Fibroblast of lung (primary cell): ENCODE measurements at regions not wholly inside any gene's neighbourhood (a gene's known extent, or its start where the extent isn't known, plus 50 kb on each side); places are given as distances from the start of the nearest gene placed in this dataset.

Experiments
- DNase-seq, 2 donors: peaks; one replicate each; pipeline versions ENCODE4 v3.0.0 to v3.0.0-alpha.2; 2010; ENCODE audit warnings: low read depth in 2 of 2
- H2AFZ ChIP-seq: 2 replicates; pipeline ENCODE4 v1.5.1; 2012; ENCODE audit warnings: low read length, control low read depth, inconsistent platforms
- H3K27ac ChIP-seq: 2 replicates; pipeline ENCODE4 v1.5.1; 2011; ENCODE audit warnings: low read length, control low read depth; ENCODE audit not compliant: insufficient read depth
- H3K27me3 ChIP-seq: 2 replicates; pipeline ENCODE4 v1.5.1; 2011; ENCODE audit warnings: mild to moderate bottlenecking, low read length; ENCODE audit not compliant: control insufficient read depth, insufficient read depth
- H3K36me3 ChIP-seq: 2 replicates; pipeline ENCODE4 v1.5.1; 2011; ENCODE audit warnings: low read length; ENCODE audit not compliant: control insufficient read depth, insufficient read depth
- H3K4me1 ChIP-seq: 2 replicates; pipeline ENCODE4 v1.5.1; 2011; ENCODE audit warnings: low read length; ENCODE audit not compliant: control insufficient read depth, insufficient read depth; ENCODE audit errors: extremely low read depth
- H3K4me2 ChIP-seq: 2 replicates; pipeline ENCODE4 v1.5.1; 2011; ENCODE audit warnings: low read length, control low read depth; ENCODE audit not compliant: insufficient read depth; ENCODE audit errors: extremely low read depth
- H3K4me3 ChIP-seq, 4 experiments: fragments of 200-600 bp in 1 of 4; sonication (generic) in 1 of 4; replicated peaks in 1 of 4; 2 replicates each; pipeline ENCODE4 v1.5.1; 2011 to 2016; ENCODE audit warnings: low read length in 4 of 4, low read depth in 3 of 4, mild to moderate bottlenecking in 3 of 4, control low read depth in 2 of 4, inconsistent platforms in 1 of 4, mixed read lengths in 1 of 4; ENCODE audit not compliant: insufficient read depth in 1 of 4; ENCODE audit errors: control extremely low read depth in 1 of 4
- H3K79me2 ChIP-seq: 2 replicates; pipeline ENCODE4 v1.5.1; 2012; ENCODE audit warnings: mild to moderate bottlenecking, low read length, inconsistent platforms; ENCODE audit not compliant: control insufficient read depth, insufficient read depth
- H3K9ac ChIP-seq: 2 replicates; pipeline ENCODE4 v1.5.1; 2011; ENCODE audit warnings: mild to moderate bottlenecking, low read length, control low read depth; ENCODE audit not compliant: insufficient read depth
- H3K9me3 ChIP-seq: 2 replicates; pipeline ENCODE4 v1.5.1; 2012; ENCODE audit warnings: low read depth, low read length; ENCODE audit not compliant: control insufficient read depth, insufficient read depth
- H4K20me1 ChIP-seq: 2 replicates; pipeline ENCODE4 v1.5.1; 2011; ENCODE audit warnings: low read length; ENCODE audit not compliant: control insufficient read depth, insufficient read depth; ENCODE audit errors: extremely low read depth
- EZH2 ChIP-seq: IDR thresholded peaks from 2 replicates; pipeline ENCODE4 v1.5.1; 2012; ENCODE audit warnings: low read length, control low read depth, mild to moderate bottlenecking; ENCODE audit errors: missing control alignments
- TF ChIP-seq, protein P1 (sequence below), 2 donors: IDR thresholded peaks in 1 of 2; conservative IDR thresholded peaks in 1 of 2; 1 replicate in 1 of 2; 2 replicates in 1 of 2; pipeline ENCODE4 v1.5.1; 2011 to 2012; ENCODE audit warnings: low read length in 2 of 2, control low read depth in 1 of 2, inconsistent platforms in 1 of 2, low read depth in 1 of 2, mild to moderate bottlenecking in 1 of 2

DNA sequence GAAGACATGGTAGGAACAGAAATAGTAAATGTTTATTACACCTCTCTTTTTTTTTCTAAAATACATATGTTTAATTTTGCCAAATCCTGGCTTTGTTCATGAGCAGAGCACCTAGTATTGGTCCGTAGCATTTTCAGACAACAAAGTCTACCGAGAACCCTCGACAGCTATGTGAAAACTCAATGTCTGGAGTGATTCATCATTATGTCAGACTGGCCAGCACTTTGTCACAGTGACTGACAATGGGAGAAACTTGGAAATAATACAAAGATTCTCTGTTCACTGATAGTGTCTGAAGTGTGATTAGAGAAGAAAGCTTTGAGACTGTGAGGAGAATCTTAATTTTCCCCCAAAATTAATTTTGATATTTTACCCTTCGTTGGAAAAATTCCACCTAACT lies 143.0 kb downstream of the HNMT start:
- H3K27me3 ChIP-seq = no peaks in the 10 kb centered on the region
- no peaks in the 10 kb centered on the region for H4K20me1 ChIP-seq
- H3K9me3 ChIP-seq = no peaks in the 10 kb centered on the region
- no peak for TF ChIP-seq EZH2
- TF ChIP-seq, protein P1, sequence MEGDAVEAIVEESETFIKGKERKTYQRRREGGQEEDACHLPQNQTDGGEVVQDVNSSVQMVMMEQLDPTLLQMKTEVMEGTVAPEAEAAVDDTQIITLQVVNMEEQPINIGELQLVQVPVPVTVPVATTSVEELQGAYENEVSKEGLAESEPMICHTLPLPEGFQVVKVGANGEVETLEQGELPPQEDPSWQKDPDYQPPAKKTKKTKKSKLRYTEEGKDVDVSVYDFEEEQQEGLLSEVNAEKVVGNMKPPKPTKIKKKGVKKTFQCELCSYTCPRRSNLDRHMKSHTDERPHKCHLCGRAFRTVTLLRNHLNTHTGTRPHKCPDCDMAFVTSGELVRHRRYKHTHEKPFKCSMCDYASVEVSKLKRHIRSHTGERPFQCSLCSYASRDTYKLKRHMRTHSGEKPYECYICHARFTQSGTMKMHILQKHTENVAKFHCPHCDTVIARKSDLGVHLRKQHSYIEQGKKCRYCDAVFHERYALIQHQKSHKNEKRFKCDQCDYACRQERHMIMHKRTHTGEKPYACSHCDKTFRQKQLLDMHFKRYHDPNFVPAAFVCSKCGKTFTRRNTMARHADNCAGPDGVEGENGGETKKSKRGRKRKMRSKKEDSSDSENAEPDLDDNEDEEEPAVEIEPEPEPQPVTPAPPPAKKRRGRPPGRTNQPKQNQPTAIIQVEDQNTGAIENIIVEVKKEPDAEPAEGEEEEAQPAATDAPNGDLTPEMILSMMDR (conservative IDR thresholded peaks at IDR 0.05 in 1 of 2, IDR thresholded peaks at IDR 0.05 in 1 of 2; ENCODE audit: low read depth in 1 of 2, low read length in 2 of 2) = no peak
- no peak overlapping the region for H3K9ac ChIP-seq
- peak in 1 of 2 donors; percentile 47 for DNase-seq
- H3K27ac ChIP-seq = no peak overlapping the region
- H3K4me3 ChIP-seq = no peak overlapping the region
- no peaks in the 10 kb centered on the region for H3K36me3 ChIP-seq
- H3K4me1 ChIP-seq = no peaks in the 10 kb centered on the region
- H3K79me2 ChIP-seq = no peaks in the 10 kb centered on the region
- H2AFZ ChIP-seq = no peak overlapping the region
- H3K4me2 ChIP-seq = no peak overlapping the region

DNA sequence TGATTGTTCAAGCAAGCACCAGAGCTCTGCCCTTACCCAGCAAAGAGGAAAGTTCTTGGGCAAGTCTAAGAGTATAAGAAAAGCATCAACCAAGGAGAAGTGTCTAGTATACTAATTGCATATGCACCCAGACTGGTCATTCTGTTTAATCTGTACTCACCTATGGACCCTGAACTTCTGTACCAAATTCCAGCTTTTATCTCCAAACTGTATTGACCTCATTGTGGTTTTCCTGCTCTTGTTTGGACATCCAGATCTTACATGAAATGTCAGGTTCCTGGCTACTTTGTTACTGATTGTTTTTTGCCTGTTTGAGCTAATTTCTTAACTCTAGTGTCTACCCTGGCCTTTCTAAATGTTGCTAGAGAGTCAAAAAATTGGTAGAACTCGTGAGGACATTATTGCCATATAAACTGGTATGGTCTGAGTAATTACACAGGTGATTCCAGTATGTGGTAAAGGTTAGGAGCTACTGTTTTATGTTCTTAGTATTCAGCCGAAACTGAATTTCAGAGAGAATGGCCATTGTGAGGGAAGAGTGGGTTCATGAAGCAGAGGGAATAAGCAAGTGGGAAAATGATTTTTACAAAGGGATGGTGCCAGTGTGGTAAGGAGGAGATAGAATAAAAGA lies 146.3 kb downstream of the HNMT start:
- TF ChIP-seq EZH2 = no peak
- TF ChIP-seq, protein P1 (conservative IDR thresholded peaks at IDR 0.05 in 1 of 2, IDR thresholded peaks at IDR 0.05 in 1 of 2; ENCODE audit: low read depth in 1 of 2, low read length in 2 of 2) = no peak
- H3K4me3 ChIP-seq = no peak overlapping the region
- no peaks in the 10 kb centered on the region for H3K9me3 ChIP-seq
- H3K4me1 ChIP-seq = no peaks in the 10 kb centered on the region
- H3K27ac ChIP-seq = no peak overlapping the region
- H3K36me3 ChIP-seq = no peaks in the 10 kb centered on the region
- H3K4me2 ChIP-seq = no peak overlapping the region
- H3K9ac ChIP-seq = no peak overlapping the region
- no peaks in the 10 kb centered on the region for H3K27me3 ChIP-seq
- no peaks in the 10 kb centered on the region for H3K79me2 ChIP-seq
- DNase-seq = peak in 1 of 2 donors; percentile 55
- H2AFZ ChIP-seq = no peak overlapping the region
- H4K20me1 ChIP-seq = no peaks in the 10 kb centered on the region

DNA sequence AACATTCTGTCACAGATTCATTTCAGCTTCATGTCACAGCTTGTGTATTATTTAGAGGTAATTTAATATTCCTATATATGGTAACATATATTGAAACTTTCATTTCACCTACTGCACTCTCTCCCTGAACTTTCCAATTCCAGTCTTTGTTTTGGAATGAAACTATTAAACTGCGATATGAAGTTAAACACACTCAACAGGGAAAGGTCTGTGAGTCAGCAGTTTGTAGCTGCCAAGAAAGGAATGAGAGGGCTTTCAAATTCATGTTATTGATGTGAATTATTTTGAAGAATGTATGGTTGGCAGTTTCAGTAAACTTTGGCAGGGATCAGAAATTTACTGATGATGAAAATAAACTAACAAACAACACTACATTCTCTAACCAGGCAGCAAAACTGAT lies 148.3 kb downstream of the HNMT start:
- H3K79me2 ChIP-seq = no peaks in the 10 kb centered on the region
- DNase-seq = peak; percentile 22 to 64

More for the DNA sequence above, 148.3 kb downstream of the HNMT start:
- H4K20me1 ChIP-seq = no peaks in the 10 kb centered on the region
- H3K4me3 ChIP-seq = no peak overlapping the region
- H3K9ac ChIP-seq = no peak overlapping the region
- TF ChIP-seq, protein P1 (conservative IDR thresholded peaks at IDR 0.05 in 1 of 2, IDR thresholded peaks at IDR 0.05 in 1 of 2; ENCODE audit: low read depth in 1 of 2, low read length in 2 of 2) = no peak
- TF ChIP-seq EZH2 = no peak
- H3K27me3 ChIP-seq = no peaks in the 10 kb centered on the region
- H3K36me3 ChIP-seq = no peaks in the 10 kb centered on the region
- H2AFZ ChIP-seq = no peak overlapping the region
- H3K4me2 ChIP-seq = no peak overlapping the region
- no peaks in the 10 kb centered on the region for H3K9me3 ChIP-seq
- H3K27ac ChIP-seq = no peak overlapping the region
- no peaks in the 10 kb centered on the region for H3K4me1 ChIP-seq
